ENCODE measurements at regions not wholly inside any gene's neighbourhood (a gene's known extent, or its start where the extent isn't known, plus 50 kb on each side); places are given as distances from the start of the nearest gene placed in this dataset.

- in situ Hi-C loops (cut with MboI; ENCODE audit: low pct_unique_long_range_greater_than_20kb, low sequenced_read_pairs, unreplicated experiment), result no loop called here
- TF ChIP-seq, protein P1, sequence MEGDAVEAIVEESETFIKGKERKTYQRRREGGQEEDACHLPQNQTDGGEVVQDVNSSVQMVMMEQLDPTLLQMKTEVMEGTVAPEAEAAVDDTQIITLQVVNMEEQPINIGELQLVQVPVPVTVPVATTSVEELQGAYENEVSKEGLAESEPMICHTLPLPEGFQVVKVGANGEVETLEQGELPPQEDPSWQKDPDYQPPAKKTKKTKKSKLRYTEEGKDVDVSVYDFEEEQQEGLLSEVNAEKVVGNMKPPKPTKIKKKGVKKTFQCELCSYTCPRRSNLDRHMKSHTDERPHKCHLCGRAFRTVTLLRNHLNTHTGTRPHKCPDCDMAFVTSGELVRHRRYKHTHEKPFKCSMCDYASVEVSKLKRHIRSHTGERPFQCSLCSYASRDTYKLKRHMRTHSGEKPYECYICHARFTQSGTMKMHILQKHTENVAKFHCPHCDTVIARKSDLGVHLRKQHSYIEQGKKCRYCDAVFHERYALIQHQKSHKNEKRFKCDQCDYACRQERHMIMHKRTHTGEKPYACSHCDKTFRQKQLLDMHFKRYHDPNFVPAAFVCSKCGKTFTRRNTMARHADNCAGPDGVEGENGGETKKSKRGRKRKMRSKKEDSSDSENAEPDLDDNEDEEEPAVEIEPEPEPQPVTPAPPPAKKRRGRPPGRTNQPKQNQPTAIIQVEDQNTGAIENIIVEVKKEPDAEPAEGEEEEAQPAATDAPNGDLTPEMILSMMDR (IDR thresholded peaks at IDR 0.05; ENCODE audit: extremely low read depth, insufficient read depth, missing control alignments), result no peak
Measured at GRCh38 chrX:99913611-99914010, 496.5 kb downstream of the PCDH19 start.

DNA sequence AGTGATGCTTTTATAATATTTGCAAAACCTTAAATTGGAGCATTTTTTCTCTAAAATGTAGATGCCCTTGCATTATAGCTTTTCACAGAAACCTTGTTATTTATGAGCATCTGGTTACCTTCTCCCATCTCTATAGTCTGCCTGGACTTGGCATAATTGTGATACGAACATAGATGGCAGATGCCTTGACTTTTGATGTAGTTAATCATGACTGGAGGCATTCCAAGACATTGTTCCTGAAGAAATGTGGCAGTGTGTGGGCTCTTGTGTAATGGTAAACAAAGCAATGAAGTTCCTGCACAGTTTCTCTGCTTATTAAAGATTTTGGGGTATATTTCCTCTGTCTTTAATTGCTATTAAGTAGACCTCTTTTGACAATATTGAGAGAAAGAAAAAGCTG is 500.1 kb downstream of the PCDH19 start:
- in situ Hi-C loops (cut with MboI; ENCODE audit: low pct_unique_long_range_greater_than_20kb, low sequenced_read_pairs, unreplicated experiment), result no loop called here
- no peak for DNase-seq (ENCODE audit: low spot score)

More at GRCh38 chrX:99913611-99914010, 496.5 kb downstream of the PCDH19 start:
- no peak for DNase-seq (ENCODE audit: low spot score)

DNA sequence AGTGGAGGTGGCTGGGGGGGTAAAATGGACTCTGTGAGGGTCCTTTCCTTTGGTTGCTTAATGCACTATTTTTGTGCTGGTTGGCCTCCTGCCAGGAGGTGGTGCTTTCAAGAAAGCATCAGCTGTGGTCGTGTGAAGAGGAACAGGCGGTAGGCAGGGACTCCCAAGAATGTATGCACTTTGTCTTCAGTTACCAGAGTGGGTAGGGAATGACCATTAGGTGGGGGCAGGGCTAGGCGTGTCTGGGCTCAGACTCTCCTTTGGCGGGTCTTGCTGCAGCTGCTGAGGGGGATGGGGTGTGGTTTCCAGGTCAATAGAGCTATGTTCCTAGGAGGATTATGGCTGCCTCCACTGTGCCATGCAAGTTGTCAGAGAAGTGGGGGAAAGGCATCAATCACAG is 509.0 kb downstream of the PCDH19 start:
- TF ChIP-seq, protein P1 (IDR thresholded peaks at IDR 0.05; ENCODE audit: extremely low read depth, insufficient read depth, missing control alignments), result no peak
- in situ Hi-C loops (cut with MboI; ENCODE audit: low pct_unique_long_range_greater_than_20kb, low sequenced_read_pairs, unreplicated experiment), result no loop called here
- no peak for DNase-seq (ENCODE audit: low spot score)

More for the DNA sequence above, 500.1 kb downstream of the PCDH19 start:
- TF ChIP-seq, protein P1 (IDR thresholded peaks at IDR 0.05; ENCODE audit: extremely low read depth, insufficient read depth, missing control alignments), result no peak

DNA sequence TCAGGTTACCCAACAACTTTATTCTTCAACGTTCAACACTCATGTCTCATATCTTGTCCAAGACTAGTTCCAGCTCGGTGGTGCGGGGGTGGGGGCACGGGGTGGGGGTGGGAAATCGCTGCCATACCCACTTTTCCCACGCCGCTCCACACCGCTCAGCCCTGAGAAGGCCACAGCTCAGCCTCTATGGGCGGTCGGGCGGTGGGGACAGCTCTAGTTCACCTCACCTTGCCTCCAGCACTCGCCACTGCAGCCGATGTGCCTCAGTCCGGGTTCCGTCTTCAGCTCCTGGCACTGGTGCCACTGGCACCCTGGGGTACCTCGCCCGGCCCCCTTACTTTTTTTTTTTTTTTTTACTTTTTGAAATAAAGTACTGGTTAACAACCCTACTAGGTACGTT is 522.2 kb downstream of the PCDH19 start:
- no peak for DNase-seq (ENCODE audit: low spot score)
- in situ Hi-C loops (cut with MboI; ENCODE audit: low pct_unique_long_range_greater_than_20kb, low sequenced_read_pairs, unreplicated experiment), result no loop called here
- TF ChIP-seq, protein P1 (IDR thresholded peaks at IDR 0.05; ENCODE audit: extremely low read depth, insufficient read depth, missing control alignments), result no peak

GRCh38 chrX:99857455-99857854 is 552.6 kb downstream of the PCDH19 start:
- TF ChIP-seq, protein P1 (IDR thresholded peaks at IDR 0.05; ENCODE audit: extremely low read depth, insufficient read depth, missing control alignments), result no peak
- no peak for DNase-seq (ENCODE audit: low spot score)
- in situ Hi-C loops (cut with MboI; ENCODE audit: low pct_unique_long_range_greater_than_20kb, low sequenced_read_pairs, unreplicated experiment), result no loop called here

DNA sequence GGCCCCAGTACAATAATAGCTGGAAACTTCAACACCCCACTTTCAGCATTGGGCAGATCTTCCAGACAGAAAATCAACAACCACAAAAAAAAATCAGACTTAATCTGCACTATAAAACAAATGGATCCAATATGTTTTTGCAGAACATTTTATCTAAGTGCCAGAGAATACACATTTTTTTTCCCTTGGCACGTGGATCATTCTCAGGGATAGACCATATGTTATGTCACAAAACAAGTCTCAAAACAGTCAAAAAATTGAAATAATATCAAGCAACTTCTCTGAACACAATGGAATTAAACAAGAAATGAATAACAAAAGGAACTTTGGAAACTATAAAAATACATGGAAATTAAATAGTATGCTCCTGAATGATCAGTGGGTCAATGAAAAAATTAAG is 576.3 kb downstream of the PCDH19 start:
- no peak for DNase-seq (ENCODE audit: low spot score)
- TF ChIP-seq, protein P1 (IDR thresholded peaks at IDR 0.05; ENCODE audit: extremely low read depth, insufficient read depth, missing control alignments), result no peak
- in situ Hi-C loops (cut with MboI; ENCODE audit: low pct_unique_long_range_greater_than_20kb, low sequenced_read_pairs, unreplicated experiment), result no loop called here

DNA sequence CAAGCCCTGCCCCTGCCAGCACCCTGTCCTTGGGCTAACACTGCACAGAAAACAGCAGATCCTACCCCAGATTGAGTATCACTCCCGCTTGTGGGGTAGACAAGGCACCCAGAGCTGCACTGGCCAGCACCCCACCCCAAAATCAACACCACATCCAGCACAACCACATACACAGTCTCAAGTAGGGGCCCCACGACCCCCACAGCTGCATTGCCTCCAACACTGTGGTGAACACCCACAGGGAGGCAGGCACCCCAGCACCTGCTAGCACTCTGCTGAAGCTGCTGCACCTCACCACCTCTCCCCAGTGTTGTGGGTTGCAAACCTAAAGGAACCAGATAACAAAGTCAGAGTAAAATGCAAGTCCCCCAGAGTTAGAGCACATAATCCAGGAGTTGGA is 589.9 kb downstream of the PCDH19 start:
- DNase-seq (ENCODE audit: low spot score), result no peak
- TF ChIP-seq, protein P1 (IDR thresholded peaks at IDR 0.05; ENCODE audit: extremely low read depth, insufficient read depth, missing control alignments), result no peak
- in situ Hi-C loops (cut with MboI; ENCODE audit: low pct_unique_long_range_greater_than_20kb, low sequenced_read_pairs, unreplicated experiment), result no loop called here

Measured in GM13977 (cell line).